ENCODE measurements at regions not wholly inside any gene's neighbourhood (a gene's known extent, or its start where the extent isn't known, plus 50 kb on each side); places are given as distances from the start of the nearest gene placed in this dataset.

GRCh38 chr18:30675493-30675892, 367.0 kb downstream of the DSC3 start:
- TF ChIP-seq CTCF (IDR thresholded peaks at IDR 0.05) (no peak), POLR2A (IDR thresholded peaks at IDR 0.05) (no peak)

Data from heart left ventricle (tissue), 13 donors.